ENCODE measurements at regions not wholly inside any gene's neighbourhood (a gene's known extent, or its start where the extent isn't known, plus 50 kb on each side); places are given as distances from the start of the nearest gene placed in this dataset.

- TF ChIP-seq NFIX (CRISPR knock-in tag; IDR thresholded peaks at IDR 0.05; ENCODE audit: low read depth) (no peak), RBM25 (IDR thresholded peaks at IDR 0.05; ENCODE audit: low read depth, low read length, severe bottlenecking) (no peak), EZH2 (IDR thresholded peaks at IDR 0.05; ENCODE audit: borderline replicate concordance, low read depth, low read length) (no peak), RFX5 (IDR thresholded peaks at IDR 0.05; ENCODE audit: low read depth, low read length) (no peak), LCOR (CRISPR knock-in tag; IDR thresholded peaks at IDR 0.05) (no peak), NFATC3 (IDR thresholded peaks at IDR 0.05) (no peak), PHB (CRISPR knock-in tag; IDR thresholded peaks at IDR 0.05) (no peak), EP400 (IDR thresholded peaks at IDR 0.05) (no peak), ELF1 (tag; IDR thresholded peaks at IDR 0.05) (no peak), CTCF (IDR thresholded peaks at IDR 0.05 in 2 of 3, conservative IDR thresholded peaks at IDR 0.05 in 1 of 3; ENCODE audit: insufficient read depth in 2 of 3, low read depth in 1 of 3, low read length in 3 of 3) (no peak), RAD21 (CRISPR knock-in tag; conservative IDR thresholded peaks at IDR 0.05 in 1 of 2, IDR thresholded peaks at IDR 0.05 in 1 of 2) (no peak)
Observed at GRCh38 chr18:9029131-9029530, 73.4 kb upstream of the NDUFV2 start.

Data from K562 (cell line).